T47D (cell line): ENCODE measurements at regions not wholly inside any gene's neighbourhood (a gene's known extent, or its start where the extent isn't known, plus 50 kb on each side); places are given as distances from the start of the nearest gene placed in this dataset.

Source experiments
- DNase-seq, 2 experiments: peaks; one replicate each; pipeline versions ENCODE4 v3.0.0 to v3.0.0-alpha.2; 2011 to 2012; ENCODE audit warnings: low read depth in 1 of 2, low spot score in 1 of 2
- JUND ChIP-seq: IDR thresholded peaks from 2 replicates; pipeline ENCODE4 v1.6.1; 2012; ENCODE audit warnings: low read depth
- in situ Hi-C: cut with HindIII; loops from 2 replicates; pipeline ENCODE4 v1.10.0; 2016; ENCODE audit warnings: low sequenced_read_pairs, low pct_unique_long_range_greater_than_20kb

DNA sequence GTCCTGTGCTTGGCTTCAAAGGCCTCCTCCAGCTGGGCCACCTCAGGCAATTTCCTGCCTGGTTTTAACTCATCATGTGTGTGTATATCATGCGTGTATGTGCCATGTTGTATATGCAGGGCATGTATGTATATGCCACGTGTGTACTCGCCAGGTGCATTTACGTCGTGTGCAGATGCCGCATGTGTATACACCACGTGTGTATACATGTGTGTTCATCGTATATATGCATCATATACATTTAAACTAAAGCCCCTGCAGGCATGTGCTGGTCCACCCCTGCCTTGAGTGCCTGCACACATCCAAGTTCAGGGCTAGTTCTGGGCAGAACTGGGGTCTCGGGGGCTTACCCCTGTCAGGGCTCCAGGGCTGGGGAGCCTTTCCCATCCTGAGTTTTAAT lies 54.0 kb upstream of the SMOC2 start:
- no peak for DNase-seq
- in situ Hi-C loops, result no loop called here
- TF ChIP-seq JUND, result no peak

- in situ Hi-C loops, result no loop called here
- TF ChIP-seq JUND, result no peak
- no peak for DNase-seq
Observed at GRCh38 chr6:168387426-168387825, 53.6 kb upstream of the SMOC2 start.

GRCh38 chr6:168387911-168388310 lies 53.1 kb upstream of the SMOC2 start:
- TF ChIP-seq JUND, result no peak
- DNase-seq, result no peak
- in situ Hi-C loops, result no loop called here

DNA sequence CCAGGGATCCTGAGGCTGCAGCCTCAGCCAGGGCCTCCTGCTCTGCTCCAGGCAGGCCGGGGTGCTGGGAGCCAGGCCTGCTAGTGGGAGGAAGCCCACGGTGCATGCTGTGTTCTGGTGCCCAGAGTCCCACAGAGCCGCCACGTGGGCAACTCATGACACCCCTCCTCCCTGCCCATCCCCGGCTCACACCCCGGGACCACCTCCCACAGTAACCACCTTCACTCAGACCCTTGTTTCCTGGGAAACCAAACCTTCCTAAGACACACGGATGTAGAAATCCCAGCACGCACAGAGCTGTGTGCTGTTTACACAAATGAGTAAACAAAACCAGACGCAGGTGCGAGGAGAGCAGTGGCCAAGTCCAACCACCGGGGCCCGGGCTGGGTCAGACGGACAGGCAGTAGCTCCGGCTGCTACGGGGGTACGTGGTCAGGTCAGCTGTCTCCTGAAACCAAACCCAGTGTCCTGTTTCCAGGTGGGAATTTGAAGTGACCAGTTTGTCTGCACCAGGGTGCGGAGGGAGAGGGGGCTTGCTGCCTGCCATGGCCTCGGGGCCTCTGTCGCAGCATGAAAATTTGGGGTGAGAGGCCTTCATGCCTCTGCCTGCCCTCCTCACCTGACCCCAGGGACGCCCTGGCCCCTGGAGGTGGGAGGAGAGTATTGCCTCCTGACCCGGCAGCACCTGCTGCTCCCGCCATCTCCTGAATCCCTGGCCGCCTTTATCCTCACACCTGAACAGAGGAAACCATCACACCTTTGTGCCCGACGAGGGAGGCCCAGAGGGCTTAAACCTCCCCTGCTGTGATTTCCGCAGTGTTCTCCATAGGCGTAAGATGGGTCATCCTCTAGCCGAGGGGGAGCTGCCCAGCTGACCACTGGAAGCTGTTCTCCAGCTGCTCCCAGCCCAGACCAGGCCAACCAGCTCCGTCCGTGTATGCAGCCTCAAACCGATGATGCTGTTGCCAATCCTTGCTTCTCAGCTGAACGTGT lies 52.0 kb upstream of the SMOC2 start:
- in situ Hi-C loops, result no loop called here
- no peak for TF ChIP-seq JUND
- peak; percentile 26 to 86 for DNase-seq

- TF ChIP-seq JUND, result no peak
- in situ Hi-C loops, result no loop called here
- peak; percentile 37 to 75 for DNase-seq
Observed at GRCh38 chr6:168390749-168391420, 50.1 kb upstream of the SMOC2 start.
